SU-DHL-6 (cell line): ENCODE measurements at regions not wholly inside any gene's neighbourhood (a gene's known extent, or its start where the extent isn't known, plus 50 kb on each side); places are given as distances from the start of the nearest gene placed in this dataset.

Source experiments
- EZH2phosphoT487 ChIP-seq: fragments of 200-600 bp; sonication (generic), shearing (Covaris generic); conservative IDR thresholded peaks from 2 replicates; pipeline ENCODE4 v1.6.1; 2018; ENCODE audit warnings: mild to moderate bottlenecking, antibody characterized with exemption, low read length, moderate library complexity, mixed read lengths
- TF ChIP-seq, protein P1 (sequence below): fragments of 200-600 bp; sonication (generic); IDR thresholded peaks from one replicate; pipeline ENCODE4 v1.5.1; 2017; ENCODE audit warnings: antibody characterized with exemption, mild to moderate bottlenecking, low read length, moderate library complexity; ENCODE audit not compliant: insufficient read depth, poor library complexity, severe bottlenecking

GRCh38 chr11:134901955-134902918, 490.2 kb upstream of the B3GAT1 start:
- TF ChIP-seq, protein P1, sequence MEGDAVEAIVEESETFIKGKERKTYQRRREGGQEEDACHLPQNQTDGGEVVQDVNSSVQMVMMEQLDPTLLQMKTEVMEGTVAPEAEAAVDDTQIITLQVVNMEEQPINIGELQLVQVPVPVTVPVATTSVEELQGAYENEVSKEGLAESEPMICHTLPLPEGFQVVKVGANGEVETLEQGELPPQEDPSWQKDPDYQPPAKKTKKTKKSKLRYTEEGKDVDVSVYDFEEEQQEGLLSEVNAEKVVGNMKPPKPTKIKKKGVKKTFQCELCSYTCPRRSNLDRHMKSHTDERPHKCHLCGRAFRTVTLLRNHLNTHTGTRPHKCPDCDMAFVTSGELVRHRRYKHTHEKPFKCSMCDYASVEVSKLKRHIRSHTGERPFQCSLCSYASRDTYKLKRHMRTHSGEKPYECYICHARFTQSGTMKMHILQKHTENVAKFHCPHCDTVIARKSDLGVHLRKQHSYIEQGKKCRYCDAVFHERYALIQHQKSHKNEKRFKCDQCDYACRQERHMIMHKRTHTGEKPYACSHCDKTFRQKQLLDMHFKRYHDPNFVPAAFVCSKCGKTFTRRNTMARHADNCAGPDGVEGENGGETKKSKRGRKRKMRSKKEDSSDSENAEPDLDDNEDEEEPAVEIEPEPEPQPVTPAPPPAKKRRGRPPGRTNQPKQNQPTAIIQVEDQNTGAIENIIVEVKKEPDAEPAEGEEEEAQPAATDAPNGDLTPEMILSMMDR, result no peak
- no peak for TF ChIP-seq EZH2phosphoT487
